WTC11 (cell line): ENCODE measurements at regions not wholly inside any gene's neighbourhood (a gene's known extent, or its start where the extent isn't known, plus 50 kb on each side); places are given as distances from the start of the nearest gene placed in this dataset.

Source experiments
- ATAC-seq: fragments of 200-7000 bp; cut with Tn5 transposase; 2 replicates; pipeline ENCODE4 v1.10.0; 2021; ENCODE audit warnings: mild to moderate bottlenecking, moderate library complexity
- CTCF ChIA-PET: fragments of 300-600 bp; sonication (Branson Sonifier 250); formaldehyde crosslinking; loops from one replicate; lab custom pipeline; 2021; ENCODE audit warnings: antibody characterized with exemption; lab: Charles Lee
- POLR2A ChIA-PET: fragments of 350-600 bp; sonication (Branson Sonifier 250); formaldehyde crosslinking; loops from one replicate; lab custom pipeline; 2021; ENCODE audit warnings: antibody characterized with exemption; lab: Charles Lee
- DNase-seq: peaks from one replicate; pipeline ENCODE4 v3.0.0; 2021; ENCODE audit warnings: low spot score
- H3K27ac Mint-ChIP-seq: 2 replicates; pipeline ENCODE4 v1.8.0; 2021; ENCODE audit warnings: mixed read lengths
- H3K27me3 Mint-ChIP-seq: 2 replicates; pipeline ENCODE4 v1.8.0; 2021; ENCODE audit warnings: low read depth, mild to moderate bottlenecking, moderate library complexity, mixed read lengths
- H3K36me3 Mint-ChIP-seq: 2 replicates; pipeline ENCODE4 v1.8.0; 2021; ENCODE audit warnings: mixed read lengths
- H3K4me1 Mint-ChIP-seq: 2 replicates; pipeline ENCODE4 v1.8.0; 2022; ENCODE audit warnings: mixed read lengths
- H3K4me3 Mint-ChIP-seq: 2 replicates; pipeline ENCODE4 v1.8.0; 2021; ENCODE audit warnings: mild to moderate bottlenecking, moderate library complexity, mixed read lengths
- H3K9me3 Mint-ChIP-seq: 2 replicates; pipeline ENCODE4 v1.8.0; 2021; ENCODE audit warnings: mixed read lengths
- ATF1 ChIP-seq: sonication (generic); formaldehyde crosslinking; IDR thresholded peaks from 2 replicates; pipeline ENCODE4 v1.8.1; 2023; ENCODE audit warnings: mild to moderate bottlenecking, moderate library complexity, missing genetic modification reagents
- CREB1 ChIP-seq: sonication (generic); formaldehyde crosslinking; IDR thresholded peaks from 2 replicates; pipeline ENCODE4 v1.8.0; 2023; ENCODE audit warnings: mild to moderate bottlenecking, missing genetic modification reagents
- ETV6 ChIP-seq: sonication (generic); formaldehyde crosslinking; IDR thresholded peaks from 2 replicates; pipeline ENCODE4 v1.8.1; 2022; ENCODE audit warnings: mild to moderate bottlenecking, missing genetic modification reagents
- GABPB1 ChIP-seq: sonication (generic); formaldehyde crosslinking; IDR thresholded peaks from 2 replicates; pipeline ENCODE4 v1.8.1; 2023; ENCODE audit warnings: mild to moderate bottlenecking, missing genetic modification reagents
- JAZF1 ChIP-seq: fragments of 250-450 bp; sonication (Bioruptor Pico); IDR thresholded peaks from 2 replicates; pipeline ENCODE4 v1.9.0; 2021; ENCODE audit warnings: moderate library complexity, mild to moderate bottlenecking, inconsistent platforms
- MXD4 ChIP-seq: fragments of 250-450 bp; sonication (Bioruptor Pico); IDR thresholded peaks from 2 replicates; pipeline ENCODE4 v1.8.0; 2021; ENCODE audit warnings: mild to moderate bottlenecking, moderate library complexity, borderline replicate concordance
- MYBL2 ChIP-seq: sonication (generic); formaldehyde crosslinking; IDR thresholded peaks from 2 replicates; pipeline ENCODE4 v1.8.1; 2023; ENCODE audit warnings: mild to moderate bottlenecking, moderate library complexity, missing genetic modification reagents
- NFE2L1 ChIP-seq: sonication (generic); formaldehyde crosslinking; IDR thresholded peaks from 2 replicates; pipeline ENCODE4 v1.8.1; 2023; ENCODE audit warnings: missing genetic modification reagents
- NFYB ChIP-seq: sonication (generic); formaldehyde crosslinking; conservative IDR thresholded peaks from 2 replicates; pipeline ENCODE4 v1.8.0; 2022; ENCODE audit warnings: low read depth, missing genetic modification reagents
- PRRX2 ChIP-seq: fragments of 250-450 bp; sonication (Bioruptor Pico); IDR thresholded peaks from 2 replicates; pipeline ENCODE4 v1.8.0; 2021; ENCODE audit warnings: mild to moderate bottlenecking
- SMAD3 ChIP-seq: sonication (generic); formaldehyde crosslinking; IDR thresholded peaks from 2 replicates; pipeline ENCODE4 v1.8.0; 2022; ENCODE audit warnings: missing genetic modification reagents, mild to moderate bottlenecking, borderline replicate concordance
- SOX15 ChIP-seq: fragments of 250-450 bp; sonication (Bioruptor Pico); IDR thresholded peaks from 2 replicates; pipeline ENCODE4 v1.9.0; 2021; ENCODE audit warnings: mild to moderate bottlenecking
- TCF7 ChIP-seq: sonication (generic); formaldehyde crosslinking; IDR thresholded peaks from 2 replicates; pipeline ENCODE4 v1.8.0; 2022; ENCODE audit warnings: mild to moderate bottlenecking, low read depth, missing genetic modification reagents, moderate library complexity
- ZBTB43 ChIP-seq: sonication (generic); formaldehyde crosslinking; IDR thresholded peaks from 2 replicates; pipeline ENCODE4 v1.8.1; 2023; ENCODE audit warnings: mild to moderate bottlenecking, missing genetic modification reagents
- ZNF138 ChIP-seq: sonication (generic); formaldehyde crosslinking; conservative IDR thresholded peaks from 2 replicates; pipeline ENCODE4 v1.8.1; 2022; ENCODE audit warnings: mild to moderate bottlenecking, moderate library complexity, missing genetic modification reagents
- ZNF263 ChIP-seq: sonication (generic); formaldehyde crosslinking; IDR thresholded peaks from 2 replicates; pipeline ENCODE4 v1.8.1; 2022; ENCODE audit warnings: low read depth, mild to moderate bottlenecking, moderate library complexity, missing genetic modification reagents
- ZNF396 ChIP-seq: fragments of 250-450 bp; sonication (Bioruptor Pico); IDR thresholded peaks from 2 replicates; pipeline ENCODE4 v1.8.0; 2021; ENCODE audit warnings: mild to moderate bottlenecking, moderate library complexity, borderline replicate concordance
- ZNF671 ChIP-seq: fragments of 250-450 bp; sonication (Bioruptor Pico); IDR thresholded peaks from 2 replicates; pipeline ENCODE4 v1.8.0; 2021; ENCODE audit warnings: mild to moderate bottlenecking
- TF ChIP-seq, protein P1 (sequence below): sonication (generic); formaldehyde crosslinking; IDR thresholded peaks from 2 replicates; pipeline ENCODE4 v1.8.0; 2023; ENCODE audit warnings: missing genetic modification reagents, mild to moderate bottlenecking, borderline replicate concordance
- TF ChIP-seq, protein P2 (sequence below): sonication (generic); formaldehyde crosslinking; IDR thresholded peaks from 2 replicates; pipeline ENCODE4 v1.8.0; 2022; ENCODE audit warnings: mild to moderate bottlenecking, missing genetic modification reagents
- TF ChIP-seq, protein P3 (sequence below): sonication (generic); formaldehyde crosslinking; IDR thresholded peaks from 2 replicates; pipeline ENCODE4 v1.8.0; 2022; ENCODE audit warnings: mild to moderate bottlenecking, missing genetic modification reagents
- TF ChIP-seq, protein P4 (sequence below): sonication (generic); formaldehyde crosslinking; IDR thresholded peaks from 2 replicates; pipeline ENCODE4 v1.8.0; 2022; ENCODE audit warnings: mild to moderate bottlenecking, missing genetic modification reagents
- TF ChIP-seq, protein P5 (sequence below): sonication (generic); formaldehyde crosslinking; IDR thresholded peaks from 2 replicates; pipeline ENCODE4 v1.8.0; 2023; ENCODE audit warnings: missing genetic modification reagents
- TF ChIP-seq, protein P6 (sequence below): sonication (generic); formaldehyde crosslinking; IDR thresholded peaks from 2 replicates; pipeline ENCODE4 v1.8.1; 2023; ENCODE audit warnings: mild to moderate bottlenecking, missing genetic modification reagents, borderline replicate concordance

DNA sequence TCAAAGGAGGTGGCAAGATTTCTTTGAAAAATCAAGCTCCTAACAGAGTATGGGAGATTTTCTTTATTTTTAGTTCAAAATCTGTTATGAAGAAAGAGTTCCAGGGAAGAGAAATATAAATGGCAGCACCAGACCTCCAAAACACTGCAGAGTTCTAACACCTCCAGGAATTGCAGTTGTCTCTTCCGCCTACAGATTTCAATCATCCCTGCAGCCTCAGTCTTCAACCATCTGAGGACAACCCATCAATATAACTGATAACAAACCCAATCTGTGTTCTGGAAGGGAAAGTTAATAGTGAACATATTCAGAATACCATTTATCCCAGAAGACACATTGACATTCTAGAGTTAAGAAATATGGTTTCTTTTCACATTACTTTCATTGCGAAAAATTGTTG is 296.1 kb downstream of the ARAP2 start (continued):
- TF ChIP-seq MXD4 (CRISPR knock-in tag) (no peak), ZNF138 (no peak), ZNF671 (CRISPR knock-in tag) (no peak)
- TF ChIP-seq, protein P1, sequence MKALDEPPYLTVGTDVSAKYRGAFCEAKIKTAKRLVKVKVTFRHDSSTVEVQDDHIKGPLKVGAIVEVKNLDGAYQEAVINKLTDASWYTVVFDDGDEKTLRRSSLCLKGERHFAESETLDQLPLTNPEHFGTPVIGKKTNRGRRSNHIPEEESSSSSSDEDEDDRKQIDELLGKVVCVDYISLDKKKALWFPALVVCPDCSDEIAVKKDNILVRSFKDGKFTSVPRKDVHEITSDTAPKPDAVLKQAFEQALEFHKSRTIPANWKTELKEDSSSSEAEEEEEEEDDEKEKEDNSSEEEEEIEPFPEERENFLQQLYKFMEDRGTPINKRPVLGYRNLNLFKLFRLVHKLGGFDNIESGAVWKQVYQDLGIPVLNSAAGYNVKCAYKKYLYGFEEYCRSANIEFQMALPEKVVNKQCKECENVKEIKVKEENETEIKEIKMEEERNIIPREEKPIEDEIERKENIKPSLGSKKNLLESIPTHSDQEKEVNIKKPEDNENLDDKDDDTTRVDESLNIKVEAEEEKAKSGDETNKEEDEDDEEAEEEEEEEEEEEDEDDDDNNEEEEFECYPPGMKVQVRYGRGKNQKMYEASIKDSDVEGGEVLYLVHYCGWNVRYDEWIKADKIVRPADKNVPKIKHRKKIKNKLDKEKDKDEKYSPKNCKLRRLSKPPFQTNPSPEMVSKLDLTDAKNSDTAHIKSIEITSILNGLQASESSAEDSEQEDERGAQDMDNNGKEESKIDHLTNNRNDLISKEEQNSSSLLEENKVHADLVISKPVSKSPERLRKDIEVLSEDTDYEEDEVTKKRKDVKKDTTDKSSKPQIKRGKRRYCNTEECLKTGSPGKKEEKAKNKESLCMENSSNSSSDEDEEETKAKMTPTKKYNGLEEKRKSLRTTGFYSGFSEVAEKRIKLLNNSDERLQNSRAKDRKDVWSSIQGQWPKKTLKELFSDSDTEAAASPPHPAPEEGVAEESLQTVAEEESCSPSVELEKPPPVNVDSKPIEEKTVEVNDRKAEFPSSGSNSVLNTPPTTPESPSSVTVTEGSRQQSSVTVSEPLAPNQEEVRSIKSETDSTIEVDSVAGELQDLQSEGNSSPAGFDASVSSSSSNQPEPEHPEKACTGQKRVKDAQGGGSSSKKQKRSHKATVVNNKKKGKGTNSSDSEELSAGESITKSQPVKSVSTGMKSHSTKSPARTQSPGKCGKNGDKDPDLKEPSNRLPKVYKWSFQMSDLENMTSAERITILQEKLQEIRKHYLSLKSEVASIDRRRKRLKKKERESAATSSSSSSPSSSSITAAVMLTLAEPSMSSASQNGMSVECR (CRISPR knock-in tag): no peak

GRCh38 chr4:35950442-35950841 is 293.9 kb downstream of the ARAP2 start:
- Mint-ChIP-seq H3K27me3 (no peaks in the 10 kb centered on the region), H3K27ac (no peak overlapping the region), H3K36me3 (peaks cover 8% of the 10 kb centered on the region), H3K4me1 (peaks cover 10% of the 10 kb centered on the region), H3K9me3 (peaks cover 52% of the 10 kb centered on the region), H3K4me3 (no peak overlapping the region)
- ChIA-PET POLR2A (no interaction called here), CTCF (no interaction called here)
- TF ChIP-seq SOX15 (CRISPR knock-in tag) (no peak), NFYB (CRISPR knock-in tag) (no peak)
- TF ChIP-seq, protein P2, sequence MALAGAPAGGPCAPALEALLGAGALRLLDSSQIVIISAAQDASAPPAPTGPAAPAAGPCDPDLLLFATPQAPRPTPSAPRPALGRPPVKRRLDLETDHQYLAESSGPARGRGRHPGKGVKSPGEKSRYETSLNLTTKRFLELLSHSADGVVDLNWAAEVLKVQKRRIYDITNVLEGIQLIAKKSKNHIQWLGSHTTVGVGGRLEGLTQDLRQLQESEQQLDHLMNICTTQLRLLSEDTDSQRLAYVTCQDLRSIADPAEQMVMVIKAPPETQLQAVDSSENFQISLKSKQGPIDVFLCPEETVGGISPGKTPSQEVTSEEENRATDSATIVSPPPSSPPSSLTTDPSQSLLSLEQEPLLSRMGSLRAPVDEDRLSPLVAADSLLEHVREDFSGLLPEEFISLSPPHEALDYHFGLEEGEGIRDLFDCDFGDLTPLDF (CRISPR knock-in tag): no peak
- DNase-seq: no peak
- no peak for ATAC-seq

DNA sequence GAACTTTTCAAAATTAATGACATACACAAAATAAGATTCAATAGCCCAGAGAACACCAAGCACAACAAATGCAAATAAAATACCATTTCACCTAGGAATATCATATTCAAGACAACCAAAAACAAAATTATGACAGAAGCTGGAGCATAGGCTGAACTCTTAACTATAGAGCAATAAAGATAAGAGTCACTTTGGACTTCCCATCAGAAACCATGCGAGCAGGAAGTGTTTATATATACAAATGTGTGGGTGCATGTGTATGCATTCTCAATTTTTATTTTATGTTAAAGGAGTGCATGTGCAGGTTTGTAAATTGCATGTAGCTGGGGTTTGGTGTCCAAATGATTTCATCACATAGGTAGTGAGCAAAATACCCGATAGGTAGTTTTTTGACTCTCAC is 291.6 kb downstream of the ARAP2 start:
- H3K4me3 Mint-ChIP-seq: no peak overlapping the region
- TF ChIP-seq CREB1 (CRISPR knock-in tag) (no peak), JAZF1 (CRISPR knock-in tag) (no peak), ATF1 (CRISPR knock-in tag) (no peak), PRRX2 (CRISPR knock-in tag) (no peak), SOX15 (CRISPR knock-in tag) (no peak), ETV6 (no peak), NFE2L1 (CRISPR knock-in tag) (no peak), MYBL2 (no peak), GABPB1 (CRISPR knock-in tag) (no peak), ZNF396 (no peak), TCF7 (CRISPR knock-in tag) (no peak), SMAD3 (CRISPR knock-in tag) (no peak), ZBTB43 (CRISPR knock-in tag) (no peak), ZNF263 (no peak)
- TF ChIP-seq, protein P3, sequence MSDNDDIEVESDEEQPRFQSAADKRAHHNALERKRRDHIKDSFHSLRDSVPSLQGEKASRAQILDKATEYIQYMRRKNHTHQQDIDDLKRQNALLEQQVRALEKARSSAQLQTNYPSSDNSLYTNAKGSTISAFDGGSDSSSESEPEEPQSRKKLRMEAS (CRISPR knock-in tag): no peak
- TF ChIP-seq, protein P4, sequence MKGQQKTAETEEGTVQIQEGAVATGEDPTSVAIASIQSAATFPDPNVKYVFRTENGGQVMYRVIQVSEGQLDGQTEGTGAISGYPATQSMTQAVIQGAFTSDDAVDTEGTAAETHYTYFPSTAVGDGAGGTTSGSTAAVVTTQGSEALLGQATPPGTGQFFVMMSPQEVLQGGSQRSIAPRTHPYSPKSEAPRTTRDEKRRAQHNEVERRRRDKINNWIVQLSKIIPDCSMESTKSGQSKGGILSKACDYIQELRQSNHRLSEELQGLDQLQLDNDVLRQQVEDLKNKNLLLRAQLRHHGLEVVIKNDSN (CRISPR knock-in tag): no peak
- TF ChIP-seq, protein P5, sequence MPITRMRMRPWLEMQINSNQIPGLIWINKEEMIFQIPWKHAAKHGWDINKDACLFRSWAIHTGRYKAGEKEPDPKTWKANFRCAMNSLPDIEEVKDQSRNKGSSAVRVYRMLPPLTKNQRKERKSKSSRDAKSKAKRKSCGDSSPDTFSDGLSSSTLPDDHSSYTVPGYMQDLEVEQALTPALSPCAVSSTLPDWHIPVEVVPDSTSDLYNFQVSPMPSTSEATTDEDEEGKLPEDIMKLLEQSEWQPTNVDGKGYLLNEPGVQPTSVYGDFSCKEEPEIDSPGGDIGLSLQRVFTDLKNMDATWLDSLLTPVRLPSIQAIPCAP (CRISPR knock-in tag): no peak
- TF ChIP-seq, protein P6, sequence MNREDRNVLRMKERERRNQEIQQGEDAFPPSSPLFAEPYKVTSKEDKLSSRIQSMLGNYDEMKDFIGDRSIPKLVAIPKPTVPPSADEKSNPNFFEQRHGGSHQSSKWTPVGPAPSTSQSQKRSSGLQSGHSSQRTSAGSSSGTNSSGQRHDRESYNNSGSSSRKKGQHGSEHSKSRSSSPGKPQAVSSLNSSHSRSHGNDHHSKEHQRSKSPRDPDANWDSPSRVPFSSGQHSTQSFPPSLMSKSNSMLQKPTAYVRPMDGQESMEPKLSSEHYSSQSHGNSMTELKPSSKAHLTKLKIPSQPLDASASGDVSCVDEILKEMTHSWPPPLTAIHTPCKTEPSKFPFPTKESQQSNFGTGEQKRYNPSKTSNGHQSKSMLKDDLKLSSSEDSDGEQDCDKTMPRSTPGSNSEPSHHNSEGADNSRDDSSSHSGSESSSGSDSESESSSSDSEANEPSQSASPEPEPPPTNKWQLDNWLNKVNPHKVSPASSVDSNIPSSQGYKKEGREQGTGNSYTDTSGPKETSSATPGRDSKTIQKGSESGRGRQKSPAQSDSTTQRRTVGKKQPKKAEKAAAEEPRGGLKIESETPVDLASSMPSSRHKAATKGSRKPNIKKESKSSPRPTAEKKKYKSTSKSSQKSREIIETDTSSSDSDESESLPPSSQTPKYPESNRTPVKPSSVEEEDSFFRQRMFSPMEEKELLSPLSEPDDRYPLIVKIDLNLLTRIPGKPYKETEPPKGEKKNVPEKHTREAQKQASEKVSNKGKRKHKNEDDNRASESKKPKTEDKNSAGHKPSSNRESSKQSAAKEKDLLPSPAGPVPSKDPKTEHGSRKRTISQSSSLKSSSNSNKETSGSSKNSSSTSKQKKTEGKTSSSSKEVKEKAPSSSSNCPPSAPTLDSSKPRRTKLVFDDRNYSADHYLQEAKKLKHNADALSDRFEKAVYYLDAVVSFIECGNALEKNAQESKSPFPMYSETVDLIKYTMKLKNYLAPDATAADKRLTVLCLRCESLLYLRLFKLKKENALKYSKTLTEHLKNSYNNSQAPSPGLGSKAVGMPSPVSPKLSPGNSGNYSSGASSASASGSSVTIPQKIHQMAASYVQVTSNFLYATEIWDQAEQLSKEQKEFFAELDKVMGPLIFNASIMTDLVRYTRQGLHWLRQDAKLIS: no peak
- DNase-seq (no peak), ATAC-seq (no peak)
- CTCF ChIA-PET: no interaction called here
- H3K27me3 Mint-ChIP-seq: no peaks in the 10 kb centered on the region
- no peak overlapping the region for H3K27ac Mint-ChIP-seq
- peaks cover 14% of the 10 kb centered on the region for H3K36me3 Mint-ChIP-seq
- POLR2A ChIA-PET: no interaction called here
- peaks cover 10% of the 10 kb centered on the region for H3K4me1 Mint-ChIP-seq
- peaks cover 68% of the 10 kb centered on the region for H3K9me3 Mint-ChIP-seq
